ENCODE measurements at regions not wholly inside any gene's neighbourhood (a gene's known extent, or its start where the extent isn't known, plus 50 kb on each side); places are given as distances from the start of the nearest gene placed in this dataset.

DNA sequence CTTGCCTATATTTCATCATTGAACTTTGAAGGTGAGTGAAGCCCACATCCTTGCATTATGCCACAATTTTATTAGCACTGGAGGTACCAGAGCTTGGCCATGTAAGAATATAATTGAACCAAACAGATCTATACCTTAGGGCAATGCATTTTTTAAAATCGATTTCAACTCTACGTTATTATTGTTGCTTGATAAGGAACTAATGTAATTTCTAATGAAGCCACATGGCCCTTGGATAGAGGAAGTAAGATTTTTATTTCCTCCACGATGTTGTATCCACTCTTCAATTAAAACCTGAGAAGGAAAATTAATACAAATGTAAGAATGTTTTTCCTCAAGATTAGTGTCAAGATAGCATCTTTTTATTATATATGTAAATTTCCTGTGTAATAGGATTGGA, 370.0 kb upstream of the EEF2KMT start:
- Histone ChIP-seq H4K20me1 (ENCODE audit: control insufficient read depth, extremely low read depth, insufficient read depth, low read length) (no peaks in the 10 kb centered on the region), H3K9me1 (ENCODE audit: control insufficient read depth, extremely low read depth, insufficient read depth, low read length) (no peaks in the 10 kb centered on the region), H3K27ac (ENCODE audit: control insufficient read depth, insufficient read depth, low read length) (no peak overlapping the region), H3K9me3 (ENCODE audit: control insufficient read depth, low read depth, low read length) (peaks cover 7% of the 10 kb centered on the region), H3K9ac (ENCODE audit: control insufficient read depth, extremely low read depth, insufficient read depth, low read length) (no peak overlapping the region), H2AFZ (ENCODE audit: control insufficient read depth, low read length) (no peak overlapping the region), H3K4me3 (ENCODE audit: control insufficient read depth in 2 of 3, extremely low read depth in 1 of 3, insufficient read depth in 2 of 3, low read depth in 1 of 3, low read length in 3 of 3) (no peak overlapping the region), H3K4me1 (ENCODE audit: control insufficient read depth, extremely low read depth, insufficient read depth, low read length) (no peaks in the 10 kb centered on the region), H3K79me2 (ENCODE audit: control insufficient read depth, insufficient read depth, low read length) (no peaks in the 10 kb centered on the region), H3K36me3 (ENCODE audit: control insufficient read depth in 2 of 2, extremely low read depth in 1 of 2, insufficient read depth in 2 of 2, low read length in 2 of 2) (no peaks in the 10 kb centered on the region), H3K4me2 (ENCODE audit: control insufficient read depth, extremely low read depth, insufficient read depth, low read depth, low read length) (no peak overlapping the region), H3K27me3 (ENCODE audit: control insufficient read depth, extremely low read depth, insufficient read depth, low read length) (no peaks in the 10 kb centered on the region)
- dilution Hi-C loops (cut with MboI; ENCODE audit: extremely low pct_ligation_motif_present, low sequenced_read_pairs) = no loop called here
- DNase-seq (ENCODE audit: low read depth, low spot score) (no peak), FAIRE-seq (no peak)
- TF ChIP-seq EZH2 (IDR thresholded peaks at IDR 0.05; ENCODE audit: low read length) = no peak
- TF ChIP-seq, protein P1, sequence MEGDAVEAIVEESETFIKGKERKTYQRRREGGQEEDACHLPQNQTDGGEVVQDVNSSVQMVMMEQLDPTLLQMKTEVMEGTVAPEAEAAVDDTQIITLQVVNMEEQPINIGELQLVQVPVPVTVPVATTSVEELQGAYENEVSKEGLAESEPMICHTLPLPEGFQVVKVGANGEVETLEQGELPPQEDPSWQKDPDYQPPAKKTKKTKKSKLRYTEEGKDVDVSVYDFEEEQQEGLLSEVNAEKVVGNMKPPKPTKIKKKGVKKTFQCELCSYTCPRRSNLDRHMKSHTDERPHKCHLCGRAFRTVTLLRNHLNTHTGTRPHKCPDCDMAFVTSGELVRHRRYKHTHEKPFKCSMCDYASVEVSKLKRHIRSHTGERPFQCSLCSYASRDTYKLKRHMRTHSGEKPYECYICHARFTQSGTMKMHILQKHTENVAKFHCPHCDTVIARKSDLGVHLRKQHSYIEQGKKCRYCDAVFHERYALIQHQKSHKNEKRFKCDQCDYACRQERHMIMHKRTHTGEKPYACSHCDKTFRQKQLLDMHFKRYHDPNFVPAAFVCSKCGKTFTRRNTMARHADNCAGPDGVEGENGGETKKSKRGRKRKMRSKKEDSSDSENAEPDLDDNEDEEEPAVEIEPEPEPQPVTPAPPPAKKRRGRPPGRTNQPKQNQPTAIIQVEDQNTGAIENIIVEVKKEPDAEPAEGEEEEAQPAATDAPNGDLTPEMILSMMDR (optimal IDR thresholded peaks at IDR 0.05 in 1 of 3, IDR thresholded peaks at IDR 0.05 in 1 of 3, conservative IDR thresholded peaks at IDR 0.05 in 1 of 3; ENCODE audit: extremely low read depth in 1 of 3, insufficient read depth in 2 of 3, low read length in 3 of 3) = no peak

GRCh38 chr16:5466551-5466950, 369.0 kb upstream of the EEF2KMT start:
- Histone ChIP-seq H3K79me2 (ENCODE audit: control insufficient read depth, insufficient read depth, low read length) (no peaks in the 10 kb centered on the region), H3K4me2 (ENCODE audit: control insufficient read depth, extremely low read depth, insufficient read depth, low read depth, low read length) (no peak overlapping the region)
- dilution Hi-C loops (cut with MboI; ENCODE audit: extremely low pct_ligation_motif_present, low sequenced_read_pairs) = no loop called here

More at GRCh38 chr16:5466551-5466950, 369.0 kb upstream of the EEF2KMT start:
- Histone ChIP-seq H3K9me1 (ENCODE audit: control insufficient read depth, extremely low read depth, insufficient read depth, low read length) (no peaks in the 10 kb centered on the region), H4K20me1 (ENCODE audit: control insufficient read depth, extremely low read depth, insufficient read depth, low read length) (no peaks in the 10 kb centered on the region), H3K36me3 (ENCODE audit: control insufficient read depth in 2 of 2, extremely low read depth in 1 of 2, insufficient read depth in 2 of 2, low read length in 2 of 2) (no peaks in the 10 kb centered on the region), H3K9ac (ENCODE audit: control insufficient read depth, extremely low read depth, insufficient read depth, low read length) (no peak overlapping the region), H3K27ac (ENCODE audit: control insufficient read depth, insufficient read depth, low read length) (no peak overlapping the region), H3K9me3 (ENCODE audit: control insufficient read depth, low read depth, low read length) (peaks cover 7% of the 10 kb centered on the region), H3K4me3 (ENCODE audit: control insufficient read depth in 2 of 3, extremely low read depth in 1 of 3, insufficient read depth in 2 of 3, low read depth in 1 of 3, low read length in 3 of 3) (no peak overlapping the region), H3K4me1 (ENCODE audit: control insufficient read depth, extremely low read depth, insufficient read depth, low read length) (no peaks in the 10 kb centered on the region), H2AFZ (ENCODE audit: control insufficient read depth, low read length) (no peak overlapping the region), H3K27me3 (ENCODE audit: control insufficient read depth, extremely low read depth, insufficient read depth, low read length) (no peaks in the 10 kb centered on the region)
- DNase-seq (ENCODE audit: low read depth, low spot score) (no peak), FAIRE-seq (no peak)
- no peak for TF ChIP-seq EZH2 (IDR thresholded peaks at IDR 0.05; ENCODE audit: low read length)
- TF ChIP-seq, protein P1 (optimal IDR thresholded peaks at IDR 0.05 in 1 of 3, IDR thresholded peaks at IDR 0.05 in 1 of 3, conservative IDR thresholded peaks at IDR 0.05 in 1 of 3; ENCODE audit: extremely low read depth in 1 of 3, insufficient read depth in 2 of 3, low read length in 3 of 3) = no peak

All from keratinocyte (primary cell).